Left lung (tissue), 4 donors: ENCODE measurements at regions not wholly inside any gene's neighbourhood (a gene's known extent, or its start where the extent isn't known, plus 50 kb on each side); places are given as distances from the start of the nearest gene placed in this dataset.

Experiments used
- ATAC-seq: fragments of 200-7000 bp; cut with Tn5 transposase; one replicate; pipeline ENCODE4 v1.9.1; 2020; ENCODE audit warnings: moderate library complexity
- DNase-seq, 4 donors: peaks; one replicate each; pipeline ENCODE4 v3.0.0-alpha.2; 2013 to 2020
- H3K27ac ChIP-seq, 2 donors: fragments of 200-600 bp; sonication (generic) in 1 of 2; one replicate each; pipeline versions ENCODE4 v1.5.0 to v1.8.0; 2020 to 2021
- H3K27me3 ChIP-seq, 2 donors: fragments of 200-600 bp; sonication (generic) in 1 of 2; one replicate each; pipeline versions ENCODE4 v1.5.0 to v1.8.0; 2020 to 2021
- H3K36me3 ChIP-seq, 2 donors: fragments of 200-600 bp; sonication (generic) in 1 of 2; one replicate each; pipeline versions ENCODE4 v1.5.0 to v1.8.0; 2020 to 2021
- H3K4me1 ChIP-seq, 2 donors: fragments of 200-600 bp; one replicate each; pipeline ENCODE4 v1.8.0; 2021
- H3K4me3 ChIP-seq, 2 donors: fragments of 200-600 bp; sonication (generic) in 1 of 2; one replicate each; pipeline versions ENCODE4 v1.5.0 to v1.8.0; 2020 to 2021; ENCODE audit warnings: mild to moderate bottlenecking in 1 of 2
- H3K9me3 ChIP-seq, 2 donors: fragments of 200-600 bp; sonication (generic) in 1 of 2; one replicate each; pipeline versions ENCODE4 v1.5.0 to v1.8.0; 2020 to 2021
- CTCF ChIP-seq, 2 donors: fragments of 200-600 bp; sonication (generic) in 1 of 2; IDR thresholded peaks; one replicate each; pipeline versions ENCODE4 v1.5.0 to v1.8.0; 2021; ENCODE audit warnings: antibody characterized with exemption in 2 of 2
- intact Hi-C, 2 donors: fragments of 100-400 bp; cut with DNase I; formaldehyde crosslinking; loops; one replicate each; pipeline versions ENCODE4 v1.11.2 to v1.14.2; 2022
- donor health status: DM: no; HTN: yes; CAD: no.
- donor health status: DM: no; HTN: no; CAD: no.

GRCh38 chr6:8203337-8203736 is 101.0 kb upstream of the EEF1E1 start:
- intact Hi-C loops, result no loop called here
- Histone ChIP-seq H3K9me3 (no peaks in the 10 kb centered on the region), H3K27ac (no peak overlapping the region), H3K36me3 (no peaks in the 10 kb centered on the region), H3K4me3 (no peak overlapping the region), H3K27me3 (peaks cover 0 to 17% of the 10 kb centered on the region in 2 donors), H3K4me1 (no peaks in the 10 kb centered on the region)
- no peak for TF ChIP-seq CTCF (IDR thresholded peaks at IDR 0.05)
- DNase-seq (no peak), ATAC-seq (no peak)

- no peaks in the 10 kb centered on the region for H3K36me3 ChIP-seq
- TF ChIP-seq CTCF (IDR thresholded peaks at IDR 0.05), result no peak
- H3K27ac ChIP-seq, result no peak overlapping the region
- H3K4me1 ChIP-seq, result no peaks in the 10 kb centered on the region
- H3K4me3 ChIP-seq, result no peak overlapping the region
- H3K9me3 ChIP-seq, result no peaks in the 10 kb centered on the region
- DNase-seq (no peak), ATAC-seq (no peak)
- peaks cover 0 to 10% of the 10 kb centered on the region in 2 donors for H3K27me3 ChIP-seq
- intact Hi-C loops, result no loop called here
Observed at GRCh38 chr6:8201679-8202078, 99.3 kb upstream of the EEF1E1 start.

GRCh38 chr6:8200255-8200654 is 97.9 kb upstream of the EEF1E1 start:
- no peak for TF ChIP-seq CTCF (IDR thresholded peaks at IDR 0.05)
- H3K36me3 ChIP-seq, result no peaks in the 10 kb centered on the region
- no peaks in the 10 kb centered on the region for H3K9me3 ChIP-seq
- no peak overlapping the region for H3K4me3 ChIP-seq
- DNase-seq, result no peak
- intact Hi-C loops, result no loop called here
- H3K4me1 ChIP-seq, result no peaks in the 10 kb centered on the region
- no peak for ATAC-seq
- H3K27me3 ChIP-seq, result peaks cover 0 to 10% of the 10 kb centered on the region in 2 donors
- no peak overlapping the region for H3K27ac ChIP-seq

GRCh38 chr6:8195714-8196102 is 93.4 kb upstream of the EEF1E1 start:
- ATAC-seq, result no peak
- H3K27me3 ChIP-seq, result no peaks in the 10 kb centered on the region
- no peak for DNase-seq
- H3K4me3 ChIP-seq, result no peak overlapping the region
- intact Hi-C loops, result no loop called here
- no peaks in the 10 kb centered on the region for H3K9me3 ChIP-seq
- no peak overlapping the region for H3K27ac ChIP-seq
- no peak for TF ChIP-seq CTCF (IDR thresholded peaks at IDR 0.05)
- no peaks in the 10 kb centered on the region for H3K4me1 ChIP-seq
- H3K36me3 ChIP-seq, result no peaks in the 10 kb centered on the region

DNA sequence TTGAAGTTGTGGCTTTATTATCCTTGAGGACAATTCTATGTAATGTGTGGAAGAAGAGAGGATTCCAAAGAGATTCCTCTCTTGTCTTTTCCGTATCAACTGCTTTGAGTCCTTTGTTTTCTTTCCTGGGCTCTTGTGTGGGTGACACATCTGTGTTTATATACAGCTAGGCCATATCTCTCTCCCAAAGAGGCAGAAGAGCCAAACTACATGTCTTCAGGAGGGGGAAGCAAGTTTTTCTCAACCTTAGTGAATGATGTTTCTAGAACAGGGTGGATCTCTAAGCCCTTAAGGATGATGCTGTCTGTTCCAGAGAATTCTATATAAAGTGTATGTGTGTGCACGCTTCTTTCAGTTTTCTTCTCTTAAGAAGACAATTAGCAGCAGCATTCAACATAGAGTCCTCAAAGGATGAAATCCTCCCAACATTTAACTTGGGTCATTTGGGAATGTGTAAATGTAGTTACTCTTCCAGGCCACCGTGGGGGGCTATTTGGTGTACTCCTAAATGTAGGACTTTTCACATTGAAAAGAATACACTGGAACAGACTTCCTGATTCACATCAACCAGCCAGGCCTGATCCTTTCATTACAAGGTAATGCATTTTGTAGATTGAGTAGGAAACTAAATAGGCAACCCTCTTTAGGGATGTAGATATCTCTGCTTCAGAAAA is 92.8 kb upstream of the EEF1E1 start:
- ATAC-seq (no peak), DNase-seq (no peak)
- H3K4me3 ChIP-seq, result no peak overlapping the region
- intact Hi-C loops, result no loop called here
- H3K27me3 ChIP-seq, result no peaks in the 10 kb centered on the region
- no peak overlapping the region for H3K27ac ChIP-seq
- TF ChIP-seq CTCF (IDR thresholded peaks at IDR 0.05), result no peak
- no peaks in the 10 kb centered on the region for H3K36me3 ChIP-seq
- no peaks in the 10 kb centered on the region for H3K4me1 ChIP-seq
- no peaks in the 10 kb centered on the region for H3K9me3 ChIP-seq
